A673 (cell line): ENCODE measurements at regions not wholly inside any gene's neighbourhood (a gene's known extent, or its start where the extent isn't known, plus 50 kb on each side); places are given as distances from the start of the nearest gene placed in this dataset.

Experiments used
- EZH2 ChIP-seq: fragments of 200-600 bp; sonication (generic); IDR thresholded peaks from 2 replicates; pipeline ENCODE4 v1.6.1; 2017; ENCODE audit warnings: borderline replicate concordance, low read depth, mild to moderate bottlenecking, mixed read lengths, antibody characterized with exemption, low read length; ENCODE audit not compliant: poor library complexity, severe bottlenecking
- TF ChIP-seq, protein P1 (sequence below): fragments of 300-800, 200-600 bp; sonication (generic); conservative IDR thresholded peaks from 2 replicates; pipeline ENCODE4 v1.5.1; 2017; ENCODE audit warnings: low read depth, mild to moderate bottlenecking, antibody characterized with exemption, low read length, moderate library complexity, mixed read lengths

DNA sequence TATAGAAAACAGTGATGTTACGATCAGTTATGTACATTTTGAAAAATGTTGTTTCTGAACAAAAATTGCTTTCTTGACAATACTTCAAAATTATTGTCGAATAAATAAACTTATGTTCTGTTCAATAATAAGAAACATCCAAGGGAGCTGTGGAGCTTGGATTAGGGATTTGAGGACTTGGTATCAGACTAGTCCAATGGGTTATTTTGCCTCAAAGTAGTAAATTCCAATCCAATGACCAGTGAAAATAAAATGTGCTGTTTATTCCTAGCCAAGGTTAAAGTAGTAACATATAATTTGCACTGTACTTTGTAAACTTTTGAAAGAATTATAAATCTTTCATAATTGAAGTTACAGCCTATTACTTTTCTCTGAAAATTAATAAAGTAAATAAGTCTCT is 79.1 kb upstream of the IVNS1ABP start:
- TF ChIP-seq, protein P1, sequence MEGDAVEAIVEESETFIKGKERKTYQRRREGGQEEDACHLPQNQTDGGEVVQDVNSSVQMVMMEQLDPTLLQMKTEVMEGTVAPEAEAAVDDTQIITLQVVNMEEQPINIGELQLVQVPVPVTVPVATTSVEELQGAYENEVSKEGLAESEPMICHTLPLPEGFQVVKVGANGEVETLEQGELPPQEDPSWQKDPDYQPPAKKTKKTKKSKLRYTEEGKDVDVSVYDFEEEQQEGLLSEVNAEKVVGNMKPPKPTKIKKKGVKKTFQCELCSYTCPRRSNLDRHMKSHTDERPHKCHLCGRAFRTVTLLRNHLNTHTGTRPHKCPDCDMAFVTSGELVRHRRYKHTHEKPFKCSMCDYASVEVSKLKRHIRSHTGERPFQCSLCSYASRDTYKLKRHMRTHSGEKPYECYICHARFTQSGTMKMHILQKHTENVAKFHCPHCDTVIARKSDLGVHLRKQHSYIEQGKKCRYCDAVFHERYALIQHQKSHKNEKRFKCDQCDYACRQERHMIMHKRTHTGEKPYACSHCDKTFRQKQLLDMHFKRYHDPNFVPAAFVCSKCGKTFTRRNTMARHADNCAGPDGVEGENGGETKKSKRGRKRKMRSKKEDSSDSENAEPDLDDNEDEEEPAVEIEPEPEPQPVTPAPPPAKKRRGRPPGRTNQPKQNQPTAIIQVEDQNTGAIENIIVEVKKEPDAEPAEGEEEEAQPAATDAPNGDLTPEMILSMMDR: no peak
- TF ChIP-seq EZH2: no peak
